ENCODE measurements at regions not wholly inside any gene's neighbourhood (a gene's known extent, or its start where the extent isn't known, plus 50 kb on each side); places are given as distances from the start of the nearest gene placed in this dataset.
A peak's percentile ranks its signal among the peaks of the same experiment; 100 is the strongest.

DNA sequence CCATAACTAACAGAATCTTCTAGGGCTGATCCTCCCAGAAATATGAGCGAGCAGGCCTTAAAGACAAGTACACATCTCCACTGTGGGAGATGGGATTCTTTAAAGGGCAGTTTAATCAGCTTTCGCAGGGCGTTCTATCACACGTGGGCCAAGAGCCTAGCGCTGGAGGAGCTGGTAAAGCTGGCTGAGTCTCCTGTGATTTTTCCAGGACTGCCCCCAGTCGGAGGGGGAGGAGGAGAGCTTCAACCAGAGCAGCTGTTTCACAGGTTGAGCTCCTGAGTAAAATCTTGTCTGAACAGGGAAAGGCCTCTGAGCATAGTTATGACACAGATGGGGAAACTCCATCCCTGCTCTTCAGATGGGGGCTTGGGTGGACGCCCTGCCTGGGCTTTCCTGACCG, 87.0 kb downstream of the ZNF365 start:
- no peak overlapping the region for H3K4me3 ChIP-seq (ENCODE audit: low read length)
- peaks cover 36% of the 10 kb centered on the region for H3K4me1 ChIP-seq (ENCODE audit: low read length)
- no peak overlapping the region for H3K4me2 ChIP-seq (ENCODE audit: low read length)

GRCh38 chr10:62462461-62462860, 88.3 kb downstream of the ZNF365 start:
- Histone ChIP-seq H3K4me2 (ENCODE audit: low read length) (no peak overlapping the region), H3K27ac (ENCODE audit: low read length) (no peak overlapping the region), H4K20me1 (ENCODE audit: insufficient read depth, low read length) (no peaks in the 10 kb centered on the region), H3K4me1 (ENCODE audit: low read length) (peaks cover 23% of the 10 kb centered on the region), H2AFZ (ENCODE audit: low read depth, low read length) (no peak overlapping the region), H3K79me2 (ENCODE audit: low read length) (no peaks in the 10 kb centered on the region), H3K4me3 (ENCODE audit: low read length) (no peak overlapping the region), H3K27me3 (ENCODE audit: low read depth, low read length) (no peaks in the 10 kb centered on the region), H3K9ac (ENCODE audit: low read length) (no peak overlapping the region), H3K9me3 (ENCODE audit: insufficient read depth, low read length) (peaks cover 5% of the 10 kb centered on the region; the same call in 1 of the 2 replicates), H3K36me3 (replicated peaks; ENCODE audit: low read depth, low read length) (no peaks in the 10 kb centered on the region)
- TF ChIP-seq EZH2phosphoT487 (IDR thresholded peaks at IDR 0.05; ENCODE audit: low read depth) = no peak
- TF ChIP-seq, protein P1, sequence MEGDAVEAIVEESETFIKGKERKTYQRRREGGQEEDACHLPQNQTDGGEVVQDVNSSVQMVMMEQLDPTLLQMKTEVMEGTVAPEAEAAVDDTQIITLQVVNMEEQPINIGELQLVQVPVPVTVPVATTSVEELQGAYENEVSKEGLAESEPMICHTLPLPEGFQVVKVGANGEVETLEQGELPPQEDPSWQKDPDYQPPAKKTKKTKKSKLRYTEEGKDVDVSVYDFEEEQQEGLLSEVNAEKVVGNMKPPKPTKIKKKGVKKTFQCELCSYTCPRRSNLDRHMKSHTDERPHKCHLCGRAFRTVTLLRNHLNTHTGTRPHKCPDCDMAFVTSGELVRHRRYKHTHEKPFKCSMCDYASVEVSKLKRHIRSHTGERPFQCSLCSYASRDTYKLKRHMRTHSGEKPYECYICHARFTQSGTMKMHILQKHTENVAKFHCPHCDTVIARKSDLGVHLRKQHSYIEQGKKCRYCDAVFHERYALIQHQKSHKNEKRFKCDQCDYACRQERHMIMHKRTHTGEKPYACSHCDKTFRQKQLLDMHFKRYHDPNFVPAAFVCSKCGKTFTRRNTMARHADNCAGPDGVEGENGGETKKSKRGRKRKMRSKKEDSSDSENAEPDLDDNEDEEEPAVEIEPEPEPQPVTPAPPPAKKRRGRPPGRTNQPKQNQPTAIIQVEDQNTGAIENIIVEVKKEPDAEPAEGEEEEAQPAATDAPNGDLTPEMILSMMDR (IDR thresholded peaks at IDR 0.05; ENCODE audit: low read depth, low read length) = no peak

More for the DNA sequence above, 87.0 kb downstream of the ZNF365 start:
- TF ChIP-seq, protein P1 (IDR thresholded peaks at IDR 0.05; ENCODE audit: low read depth, low read length) = no peak
- no peak for TF ChIP-seq EZH2phosphoT487 (IDR thresholded peaks at IDR 0.05; ENCODE audit: low read depth)
- H2AFZ ChIP-seq (ENCODE audit: low read depth, low read length) = no peak overlapping the region
- no peaks in the 10 kb centered on the region for H3K79me2 ChIP-seq (ENCODE audit: low read length)
- no peaks in the 10 kb centered on the region for H3K27me3 ChIP-seq (ENCODE audit: low read depth, low read length)
- peaks cover 5% of the 10 kb centered on the region; the same call in 1 of the 2 replicates for H3K9me3 ChIP-seq (ENCODE audit: insufficient read depth, low read length)
- no peak overlapping the region for H3K9ac ChIP-seq (ENCODE audit: low read length)
- no peaks in the 10 kb centered on the region for H4K20me1 ChIP-seq (ENCODE audit: insufficient read depth, low read length)
- H3K27ac ChIP-seq (ENCODE audit: low read length) = no peak overlapping the region
- H3K36me3 ChIP-seq (replicated peaks; ENCODE audit: low read depth, low read length) = no peaks in the 10 kb centered on the region

GRCh38 chr10:62463364-62463763, 89.2 kb downstream of the ZNF365 start:
- 0 out of 2 replicates have a peak overlapping the region, but pooled peaks have one; percentile 13 for H2AFZ ChIP-seq (ENCODE audit: low read depth, low read length)
- no peak overlapping the region; the same call in 1 of the 2 replicates for H3K27ac ChIP-seq (ENCODE audit: low read length)
- no peak overlapping the region for H3K9ac ChIP-seq (ENCODE audit: low read length)
- H3K4me1 ChIP-seq (ENCODE audit: low read length) = peaks cover 15% of the 10 kb centered on the region
- no peaks in the 10 kb centered on the region for H3K36me3 ChIP-seq (replicated peaks; ENCODE audit: low read depth, low read length)
- TF ChIP-seq, protein P1 (IDR thresholded peaks at IDR 0.05; ENCODE audit: low read depth, low read length) = no peak
- TF ChIP-seq EZH2phosphoT487 (IDR thresholded peaks at IDR 0.05; ENCODE audit: low read depth) = no peak
- H3K4me2 ChIP-seq (ENCODE audit: low read length) = peak overlapping the region; percentile 27
- 0 out of 2 replicates have a peak overlapping the region, but pooled peaks have one; percentile 1 for H3K4me3 ChIP-seq (ENCODE audit: low read length)
- H3K9me3 ChIP-seq (ENCODE audit: insufficient read depth, low read length) = peaks cover 5% of the 10 kb centered on the region; the same call in 1 of the 2 replicates
- no peaks in the 10 kb centered on the region for H4K20me1 ChIP-seq (ENCODE audit: insufficient read depth, low read length)
- no peaks in the 10 kb centered on the region for H3K79me2 ChIP-seq (ENCODE audit: low read length)
- no peaks in the 10 kb centered on the region for H3K27me3 ChIP-seq (ENCODE audit: low read depth, low read length)

GRCh38 chr10:62464308-62464707, 90.1 kb downstream of the ZNF365 start:
- no peak overlapping the region for H3K4me2 ChIP-seq (ENCODE audit: low read length)
- no peak overlapping the region for H3K27ac ChIP-seq (ENCODE audit: low read length)
- no peaks in the 10 kb centered on the region for H3K27me3 ChIP-seq (ENCODE audit: low read depth, low read length)

More at GRCh38 chr10:62464308-62464707, 90.1 kb downstream of the ZNF365 start:
- no peak overlapping the region for H2AFZ ChIP-seq (ENCODE audit: low read depth, low read length)
- no peaks in the 10 kb centered on the region for H4K20me1 ChIP-seq (ENCODE audit: insufficient read depth, low read length)
- H3K4me3 ChIP-seq (ENCODE audit: low read length) = no peak overlapping the region
- peaks cover 5% of the 10 kb centered on the region; the same call in 1 of the 2 replicates for H3K9me3 ChIP-seq (ENCODE audit: insufficient read depth, low read length)
- TF ChIP-seq, protein P1 (IDR thresholded peaks at IDR 0.05; ENCODE audit: low read depth, low read length) = no peak
- TF ChIP-seq EZH2phosphoT487 (IDR thresholded peaks at IDR 0.05; ENCODE audit: low read depth) = no peak
- H3K36me3 ChIP-seq (replicated peaks; ENCODE audit: low read depth, low read length) = no peaks in the 10 kb centered on the region
- no peak overlapping the region for H3K9ac ChIP-seq (ENCODE audit: low read length)
- peaks cover 15% of the 10 kb centered on the region for H3K4me1 ChIP-seq (ENCODE audit: low read length)
- no peaks in the 10 kb centered on the region for H3K79me2 ChIP-seq (ENCODE audit: low read length)
